ENCODE measurements at regions not wholly inside any gene's neighbourhood (a gene's known extent, or its start where the extent isn't known, plus 50 kb on each side); places are given as distances from the start of the nearest gene placed in this dataset.

GRCh38 chr16:17571499-17572093 is 100.8 kb upstream of the XYLT1 start:
- TF ChIP-seq CREB1 (CRISPR knock-in tag; IDR thresholded peaks at IDR 0.05) = no peak
- TF ChIP-seq NR1H2 (CRISPR knock-in tag; IDR thresholded peaks at IDR 0.05) = no peak
- no peak for TF ChIP-seq FOXP4 (CRISPR knock-in tag; IDR thresholded peaks at IDR 0.05)
- TF ChIP-seq NFATC4 (CRISPR knock-in tag; IDR thresholded peaks at IDR 0.05) = no peak
- no peak for TF ChIP-seq CTCF (IDR thresholded peaks at IDR 0.05)
- TF ChIP-seq ARID4B (CRISPR knock-in tag; IDR thresholded peaks at IDR 0.05; ENCODE audit: borderline replicate concordance) = no peak
- TF ChIP-seq GABPB1 (CRISPR knock-in tag; IDR thresholded peaks at IDR 0.05) = no peak
- TF ChIP-seq STAT6 (CRISPR knock-in tag; conservative IDR thresholded peaks at IDR 0.05; ENCODE audit: low read depth) = no peak

Measured in WTC11 (cell line).